IPS-18c (cell line): ENCODE measurements at regions not wholly inside any gene's neighbourhood (a gene's known extent, or its start where the extent isn't known, plus 50 kb on each side); places are given as distances from the start of the nearest gene placed in this dataset.
"Not testable (repeated sequence)": the region's sequence is repeated elsewhere in the genome, so short reads cannot be mapped to it uniquely, and the experiment has no call there.

ENCODE experiments used
- H3K4me3 ChIP-seq: 2 replicates; pipeline ENCODE4 v1.7.0; 2013; ENCODE audit warnings: low read depth, mild to moderate bottlenecking, low read length, moderate library complexity; ENCODE audit not compliant: insufficient read depth
- H3K9me3 ChIP-seq: one replicate; pipeline ENCODE4 v1.6.1; 2013; ENCODE audit warnings: mild to moderate bottlenecking, low read length, moderate library complexity; ENCODE audit not compliant: control insufficient read depth, insufficient read depth

DNA sequence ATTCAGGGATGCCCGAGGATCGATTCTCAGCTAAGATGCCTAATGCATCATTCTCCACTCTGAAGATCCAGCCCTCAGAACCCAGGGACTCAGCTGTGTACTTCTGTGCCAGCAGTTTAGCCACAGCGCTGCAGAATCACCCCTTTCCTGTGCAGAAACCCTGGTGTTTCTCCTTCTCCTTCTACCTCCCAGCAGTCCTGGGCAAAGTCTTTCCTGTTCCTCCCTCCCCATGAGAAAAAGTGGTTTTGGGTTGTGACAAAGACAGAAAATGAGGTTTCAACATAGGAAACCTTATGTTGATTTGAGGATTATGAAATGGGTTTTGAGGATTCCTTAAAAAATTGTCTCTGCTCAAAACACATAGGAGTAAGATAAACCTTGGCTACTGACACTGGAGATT, 185.1 kb upstream of the PRSS1 start:
- H3K4me3 ChIP-seq, H3K9me3 ChIP-seq: not testable (repeated sequence)

DNA sequence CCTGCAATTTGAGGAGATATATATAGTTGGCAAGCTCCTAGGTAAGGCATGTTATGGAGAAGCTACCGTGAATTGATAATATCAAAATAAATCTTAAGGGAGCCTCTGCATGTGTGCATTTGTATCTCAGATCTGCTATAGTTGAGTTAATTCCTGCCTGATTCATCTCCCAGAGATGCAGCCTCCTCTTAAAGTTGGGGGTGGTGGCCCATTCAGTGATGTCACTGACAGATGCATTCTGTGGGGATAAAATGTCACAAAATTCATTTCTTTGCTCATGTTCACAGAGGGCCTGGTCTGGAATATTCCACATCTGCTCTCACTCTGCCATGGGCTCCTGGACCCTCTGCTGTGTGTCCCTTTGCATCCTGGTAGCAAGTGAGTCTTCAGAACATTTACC, 185.8 kb upstream of the PRSS1 start:
- Histone ChIP-seq H3K9me3 (no peaks in the 10 kb centered on the region), H3K4me3 (no peak overlapping the region)

DNA sequence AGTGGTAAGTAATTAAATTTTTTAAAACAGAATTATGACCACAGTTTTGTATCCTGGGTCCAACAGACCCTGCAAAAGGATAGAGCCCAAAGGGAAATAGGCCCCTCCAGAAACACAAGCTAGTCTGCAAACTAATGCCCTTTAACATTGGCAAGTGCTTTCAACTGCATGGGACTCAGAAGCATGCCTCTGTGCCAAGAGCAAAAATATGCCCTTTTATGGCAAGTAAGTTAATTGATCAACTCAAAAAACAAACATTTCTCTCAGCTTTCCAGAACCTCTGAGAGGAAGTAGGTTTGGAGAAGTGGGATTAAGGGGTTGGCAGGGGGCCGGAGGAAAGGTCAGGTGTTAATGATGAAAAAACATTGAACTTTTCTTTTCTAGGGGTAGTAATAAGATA, 186.6 kb upstream of the PRSS1 start:
- Histone ChIP-seq H3K4me3 (no peak overlapping the region), H3K9me3 (no peaks in the 10 kb centered on the region)

DNA sequence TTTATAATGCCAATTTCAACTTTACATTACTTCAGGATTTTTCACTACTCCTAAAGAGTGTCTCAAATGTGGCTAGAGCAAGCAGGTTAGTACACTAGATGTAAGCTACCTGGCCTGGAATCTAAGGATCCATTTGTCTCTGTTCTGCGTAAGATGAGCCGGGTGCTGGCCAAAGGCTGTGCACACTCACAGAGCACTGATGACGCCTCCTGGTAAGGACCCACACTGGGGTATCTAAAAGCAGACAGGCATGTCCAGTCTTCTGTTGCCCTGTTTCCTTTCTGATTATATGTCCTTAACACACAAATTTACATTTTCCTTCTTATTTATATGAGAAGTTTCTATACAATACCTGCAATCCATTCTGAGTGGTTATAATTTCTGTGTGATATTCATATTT, 187.9 kb upstream of the PRSS1 start:
- not testable (repeated sequence) for H3K9me3 ChIP-seq, H3K4me3 ChIP-seq

DNA sequence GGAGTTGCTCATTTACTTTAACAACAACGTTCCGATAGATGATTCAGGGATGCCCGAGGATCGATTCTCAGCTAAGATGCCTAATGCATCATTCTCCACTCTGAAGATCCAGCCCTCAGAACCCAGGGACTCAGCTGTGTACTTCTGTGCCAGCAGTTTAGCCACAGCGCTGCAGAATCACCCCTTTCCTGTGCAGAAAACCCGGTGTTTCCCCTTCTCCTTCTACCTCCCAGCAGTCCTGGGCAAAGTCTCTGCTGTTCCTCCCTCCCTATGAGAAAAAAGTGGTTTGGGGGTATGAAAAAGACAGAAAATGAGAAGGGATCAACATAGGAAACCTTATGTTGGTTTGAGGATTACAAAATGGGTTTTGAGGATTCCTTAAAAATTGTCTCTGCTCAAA, 188.5 kb upstream of the PRSS1 start:
- not testable (repeated sequence) for H3K9me3 ChIP-seq, H3K4me3 ChIP-seq

DNA sequence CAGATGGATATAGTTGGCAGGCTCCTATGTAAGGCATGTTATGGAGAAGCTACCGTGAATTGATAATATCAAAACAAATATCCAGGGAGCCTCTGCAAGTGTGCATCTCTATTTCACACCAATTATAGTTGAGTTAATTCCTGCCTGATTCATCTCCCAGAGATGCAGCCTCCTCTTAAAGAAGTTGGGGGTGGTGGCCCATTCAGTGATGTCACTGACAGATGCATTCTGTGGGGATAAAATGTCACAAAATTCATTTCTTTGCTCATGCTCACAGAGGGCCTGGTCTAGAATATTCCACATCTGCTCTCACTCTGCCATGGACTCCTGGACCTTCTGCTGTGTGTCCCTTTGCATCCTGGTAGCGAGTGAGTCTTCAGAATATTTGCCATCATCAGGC, 189.1 kb upstream of the PRSS1 start:
- no peaks in the 10 kb centered on the region for H3K9me3 ChIP-seq
- no peak overlapping the region for H3K4me3 ChIP-seq

DNA sequence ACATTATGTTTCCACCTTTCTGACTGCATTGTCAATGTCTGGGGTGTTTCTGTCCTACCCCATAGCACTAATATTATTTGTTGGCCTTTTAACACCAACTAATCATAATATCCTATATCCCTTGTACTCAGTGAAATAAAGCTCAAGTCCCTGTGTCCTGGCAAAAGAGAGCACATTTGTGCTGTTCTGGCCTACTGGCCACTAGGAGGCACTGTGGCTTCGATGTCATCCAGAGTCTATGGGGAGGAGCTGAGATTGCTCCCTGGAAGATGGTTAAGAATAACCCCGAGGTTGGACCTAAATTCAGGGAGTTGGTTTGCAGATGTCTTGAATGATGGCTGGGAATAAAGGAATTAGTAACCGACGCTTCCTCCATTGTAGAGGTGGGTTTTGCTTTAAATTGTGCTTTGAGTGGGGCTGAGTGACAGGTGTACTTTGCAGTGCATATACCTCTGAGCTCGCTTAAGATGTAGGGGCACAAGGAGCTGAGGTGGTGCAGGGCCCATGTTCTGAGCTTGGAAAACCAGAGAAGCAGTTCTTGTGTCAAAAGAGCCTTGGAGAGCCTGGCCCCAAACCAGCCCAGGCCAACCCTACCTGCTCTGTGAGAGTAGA, 191.2 kb upstream of the PRSS1 start:
- Histone ChIP-seq H3K4me3 (no peak overlapping the region), H3K9me3 (no peaks in the 10 kb centered on the region)

DNA sequence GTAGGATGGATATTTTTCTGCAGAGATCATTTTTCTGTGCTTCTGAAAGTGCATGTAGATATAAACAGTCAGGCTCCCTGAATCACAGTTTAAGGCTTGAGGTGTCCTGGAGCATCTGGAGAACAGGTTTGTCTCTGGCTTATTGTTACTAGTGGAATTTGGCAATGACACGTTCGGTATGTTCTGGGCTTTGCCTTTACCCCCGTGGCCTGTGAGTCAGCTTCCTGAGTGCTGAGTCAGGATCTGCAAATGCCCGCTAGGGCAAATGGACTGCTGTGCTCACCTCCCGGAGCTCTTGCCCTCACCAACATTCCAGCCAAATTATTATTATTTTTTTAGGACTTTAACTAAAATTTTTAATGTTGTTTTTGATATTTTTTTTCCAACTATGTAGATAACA, 192.5 kb upstream of the PRSS1 start:
- Histone ChIP-seq H3K9me3 (no peaks in the 10 kb centered on the region), H3K4me3 (no peak overlapping the region)

DNA sequence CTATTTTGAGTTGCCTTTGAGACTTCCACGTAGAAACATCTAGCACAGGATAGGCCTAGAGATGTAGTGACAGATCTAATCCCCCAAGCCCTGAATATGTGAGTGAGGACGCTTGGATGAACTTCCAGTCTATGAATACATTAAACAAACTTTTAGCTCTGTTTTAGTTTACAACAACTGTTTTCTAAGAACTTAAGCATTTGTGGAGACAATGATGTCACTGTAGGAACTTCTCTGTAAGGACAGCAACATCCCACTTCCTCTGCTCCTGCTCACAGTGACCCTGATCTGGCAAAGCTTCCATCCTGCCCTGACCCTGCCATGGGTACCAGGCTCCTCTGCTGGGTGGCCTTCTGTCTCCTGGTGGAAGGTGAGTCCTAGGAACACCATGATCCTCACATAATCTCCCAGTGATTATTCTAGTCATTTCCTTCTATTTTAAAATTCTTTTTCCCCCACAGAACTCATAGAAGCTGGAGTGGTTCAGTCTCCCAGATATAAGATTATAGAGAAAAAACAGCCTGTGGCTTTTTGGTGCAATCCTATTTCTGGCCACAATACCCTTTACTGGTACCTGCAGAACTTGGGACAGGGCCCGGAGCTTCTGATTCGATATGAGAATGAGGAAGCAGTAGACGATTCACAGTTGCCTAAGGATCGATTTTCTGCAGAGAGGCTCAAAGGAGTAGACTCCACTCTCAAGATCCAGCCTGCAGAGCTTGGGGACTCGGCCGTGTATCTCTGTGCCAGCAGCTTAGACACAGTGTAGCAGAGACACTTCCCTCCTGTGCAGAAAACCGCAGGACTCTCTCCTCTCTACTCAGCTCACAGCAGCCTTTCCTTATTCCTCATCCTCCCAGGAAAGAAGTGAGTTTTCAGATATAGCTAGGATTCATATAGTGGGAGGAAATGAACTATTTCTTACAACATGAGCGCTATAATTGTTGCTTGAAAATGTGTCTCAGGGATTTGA, 194.4 kb upstream of the PRSS1 start:
- no peak overlapping the region for H3K4me3 ChIP-seq
- no peaks in the 10 kb centered on the region for H3K9me3 ChIP-seq

DNA sequence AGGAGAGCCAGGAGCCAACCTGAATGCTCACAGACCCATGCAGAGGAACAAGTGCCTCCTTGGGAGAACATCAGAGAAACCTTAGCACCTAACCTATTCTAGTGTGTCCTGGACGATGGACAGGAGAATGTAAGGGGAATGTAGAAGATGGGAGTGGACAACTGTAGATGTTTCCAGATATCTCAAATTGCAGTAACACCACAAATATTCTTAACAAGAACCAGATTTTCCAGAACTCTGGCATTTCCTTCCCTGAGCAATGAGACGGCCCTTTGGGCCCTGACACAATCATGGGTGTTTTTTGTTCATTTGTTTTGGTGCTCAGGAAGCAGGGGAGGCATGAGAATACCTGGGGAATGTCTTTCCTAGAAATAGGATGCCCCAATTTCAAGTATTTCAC, 196.1 kb upstream of the PRSS1 start:
- no peaks in the 10 kb centered on the region for H3K9me3 ChIP-seq
- H3K4me3 ChIP-seq = no peak overlapping the region

DNA sequence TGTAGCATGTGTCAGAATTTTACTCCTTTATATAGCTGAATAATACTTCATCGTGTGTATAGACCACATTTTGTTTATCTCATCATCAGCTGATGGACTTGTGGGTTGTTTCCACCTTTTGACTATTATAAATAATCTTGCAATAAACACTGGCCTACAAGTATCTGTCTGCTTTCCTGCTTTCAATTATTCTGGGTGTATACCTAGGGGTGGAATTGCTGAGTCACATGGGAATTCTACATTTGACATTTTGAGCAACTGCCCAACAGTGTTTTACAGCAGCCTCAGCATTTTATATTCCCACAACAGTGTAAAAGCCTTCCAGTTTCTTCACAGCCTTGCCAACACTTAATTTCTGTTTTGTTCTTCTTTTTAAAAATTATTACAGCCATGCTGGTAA, 200.3 kb upstream of the PRSS1 start:
- no peaks in the 10 kb centered on the region for H3K9me3 ChIP-seq
- no peak overlapping the region for H3K4me3 ChIP-seq

DNA sequence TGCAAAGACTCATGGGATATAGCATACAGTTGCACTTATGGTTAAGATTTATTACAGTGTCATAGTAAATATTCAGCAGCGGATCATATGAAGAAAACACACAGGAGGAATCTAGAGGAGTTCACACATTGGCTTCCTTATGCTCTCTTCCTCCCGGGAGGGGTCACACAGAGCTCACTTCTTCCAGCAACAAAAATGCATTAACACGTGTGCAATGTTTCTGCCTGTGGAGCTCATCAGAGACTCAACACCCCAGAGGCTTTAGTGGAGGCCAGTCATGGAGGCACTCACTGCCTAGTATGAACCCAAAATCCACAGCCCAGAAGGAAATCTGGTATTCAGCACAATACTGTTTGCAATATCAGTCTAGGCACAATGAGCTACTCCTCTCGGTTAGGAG, 202.8 kb upstream of the PRSS1 start:
- no peaks in the 10 kb centered on the region for H3K9me3 ChIP-seq
- no peak overlapping the region for H3K4me3 ChIP-seq

DNA sequence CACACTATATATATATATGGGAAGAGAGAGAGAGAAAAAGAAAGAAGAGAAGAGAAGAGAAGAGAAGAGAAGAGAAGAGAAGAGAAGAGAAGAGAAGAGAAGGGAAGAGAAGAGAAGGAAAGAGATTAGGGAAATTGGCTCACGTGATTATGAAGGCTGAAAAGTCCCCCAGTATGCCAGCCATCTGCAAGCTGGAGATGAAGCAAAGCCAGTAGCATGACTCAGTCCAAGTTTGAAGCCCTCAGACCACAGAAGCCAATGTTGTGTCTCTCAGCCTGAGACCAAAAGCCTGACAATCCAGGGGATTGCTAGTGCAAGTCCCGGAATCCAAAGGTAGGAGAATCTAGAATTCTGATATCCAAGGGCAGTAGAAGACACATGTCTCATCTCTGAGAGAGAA, 206.3 kb upstream of the PRSS1 start:
- H3K9me3 ChIP-seq = no peaks in the 10 kb centered on the region
- no peak overlapping the region for H3K4me3 ChIP-seq

DNA sequence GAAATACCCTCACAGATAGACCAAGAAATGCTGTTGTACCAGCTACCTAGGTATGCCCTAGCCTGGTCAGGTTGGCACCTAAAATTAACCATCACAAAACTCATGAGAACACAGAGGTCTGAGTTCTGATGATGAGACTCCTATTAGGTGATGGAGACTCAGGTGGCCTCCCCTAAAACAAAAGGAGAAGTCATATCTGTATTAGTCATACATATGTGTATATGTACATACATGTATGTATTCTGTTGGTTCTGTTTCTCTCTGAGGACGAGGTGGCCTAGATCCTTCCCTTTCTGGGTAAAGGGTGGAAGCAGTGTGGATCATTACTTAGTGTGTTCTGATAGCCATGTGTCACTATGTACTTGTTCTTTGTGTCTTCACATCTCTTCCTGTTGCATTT, 207.2 kb upstream of the PRSS1 start:
- Histone ChIP-seq H3K9me3 (no peaks in the 10 kb centered on the region), H3K4me3 (no peak overlapping the region)

DNA sequence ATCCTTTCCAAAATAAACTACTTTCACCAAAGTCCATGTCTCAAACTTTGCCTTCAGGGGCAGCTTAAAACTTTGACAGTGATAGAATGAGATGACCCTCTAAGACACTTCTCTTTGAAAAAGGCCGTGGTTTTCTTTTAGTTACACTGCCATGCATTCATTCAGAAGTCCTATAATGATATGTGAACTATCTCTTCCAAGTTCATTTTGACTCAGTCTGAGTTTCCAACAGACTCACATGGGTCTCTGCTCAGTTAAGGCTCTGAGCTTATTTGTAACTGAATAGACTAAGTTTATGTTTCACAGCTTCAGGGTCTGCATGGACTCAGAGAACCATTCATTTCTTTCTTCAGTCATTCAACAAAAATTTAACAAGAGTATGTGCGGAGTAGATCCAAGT, 208.9 kb upstream of the PRSS1 start:
- Histone ChIP-seq H3K9me3 (no peaks in the 10 kb centered on the region), H3K4me3 (no peak overlapping the region)

DNA sequence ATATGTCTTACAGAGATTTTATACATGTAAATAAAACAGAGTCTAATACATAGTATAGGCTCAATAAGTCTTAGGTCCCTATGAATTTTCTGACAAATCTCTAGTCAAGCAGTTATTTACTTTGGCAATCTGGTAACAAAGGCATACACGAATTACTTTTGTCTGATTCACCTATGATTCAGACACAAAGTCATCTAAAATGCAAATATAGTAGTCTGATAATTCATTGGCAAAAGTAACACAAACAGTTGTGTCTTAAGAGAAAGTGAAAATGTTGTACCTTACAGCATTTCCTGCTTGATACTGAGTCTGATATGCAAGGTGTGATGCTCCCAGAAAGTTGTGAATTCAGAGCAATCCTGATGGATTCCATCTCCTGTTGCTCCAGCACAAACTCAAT, 209.4 kb upstream of the PRSS1 start:
- H3K9me3 ChIP-seq = no peaks in the 10 kb centered on the region
- no peak overlapping the region for H3K4me3 ChIP-seq

DNA sequence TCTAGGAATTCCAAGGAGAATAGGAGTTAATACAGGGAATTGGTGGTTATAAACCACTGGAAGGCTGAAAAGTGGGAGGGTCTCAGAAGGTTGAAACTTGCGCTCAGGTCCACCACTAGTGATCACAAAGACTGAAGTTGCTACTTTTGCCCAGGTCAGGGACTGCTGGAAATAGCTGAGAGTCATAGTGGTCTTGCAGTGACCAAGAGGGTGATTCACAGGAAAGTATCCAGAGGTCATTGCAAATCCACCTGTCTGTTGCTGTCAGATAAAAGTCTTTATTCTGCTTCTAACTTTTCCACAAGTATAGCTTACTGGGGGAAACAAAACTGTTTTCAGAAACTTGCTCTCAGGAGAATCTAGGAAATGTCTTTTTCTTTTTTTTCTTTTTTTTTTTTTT, 211.5 kb upstream of the PRSS1 start:
- Histone ChIP-seq H3K4me3 (no peak overlapping the region), H3K9me3 (no peaks in the 10 kb centered on the region)

DNA sequence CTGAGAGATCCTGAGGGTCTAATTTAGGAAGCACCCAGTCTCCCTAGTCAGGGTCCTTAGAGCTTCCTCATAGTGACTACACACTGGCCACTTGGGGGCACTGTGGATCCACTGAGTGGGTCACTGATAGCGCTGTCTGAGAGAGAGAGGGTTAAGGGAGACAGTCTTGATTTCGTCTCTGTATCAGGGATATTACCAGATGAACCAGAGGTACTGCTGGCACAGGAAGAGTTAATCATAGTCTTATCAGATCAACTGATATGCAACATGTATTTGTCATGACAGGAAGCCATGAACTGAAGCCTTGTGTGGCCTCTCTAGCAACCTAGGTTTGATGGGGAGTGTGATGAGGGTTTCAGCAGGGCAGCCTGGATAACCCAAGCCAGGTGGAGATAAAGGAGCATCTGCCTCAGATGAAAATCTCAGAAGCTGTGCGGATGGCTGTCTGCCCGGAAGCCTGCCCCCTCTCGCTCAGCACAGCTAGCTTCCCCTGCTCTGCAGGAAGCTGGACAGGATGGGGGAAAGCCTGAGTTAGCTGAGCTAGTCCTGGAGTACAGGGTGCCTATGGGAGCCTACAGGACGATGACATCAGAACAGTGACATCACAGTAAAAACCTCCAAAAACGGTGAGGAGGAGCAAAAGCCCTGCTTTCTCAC, 214.0 kb upstream of the PRSS1 start:
- H3K4me3 ChIP-seq = no peak overlapping the region
- H3K9me3 ChIP-seq = no peaks in the 10 kb centered on the region
